B cell (primary cell): ENCODE measurements at regions not wholly inside any gene's neighbourhood (a gene's known extent, or its start where the extent isn't known, plus 50 kb on each side); places are given as distances from the start of the nearest gene placed in this dataset.

Experiments used
- ATAC-seq: fragments of 200-7000 bp; cut with Tn5 transposase; one replicate; pipeline ENCODE4 v1.10.0; 2021; ENCODE audit warnings: low read depth, mild to moderate bottlenecking, moderate number of reproducible peaks, moderate library complexity
- CTCF ChIA-PET: fragments of 350-600 bp; sonication (Branson Sonifier 250); formaldehyde crosslinking; loops from one replicate; lab custom pipeline; 2021; ENCODE audit warnings: antibody characterized with exemption, inconsistent platforms; lab: Charles Lee
- POLR2A ChIA-PET: fragments of 350-600 bp; sonication (Branson Sonifier 250); formaldehyde crosslinking; loops from one replicate; lab custom pipeline; 2021; ENCODE audit warnings: antibody characterized with exemption; lab: Charles Lee
- DNase-seq: peaks from one replicate; pipeline ENCODE4 v3.0.0; 2013
- H2AFZ ChIP-seq: 2 replicates; pipeline ENCODE4 v1.6.1; 2012; ENCODE audit warnings: mild to moderate bottlenecking, low read depth, low read length; ENCODE audit not compliant: insufficient read depth, poor library complexity, severe bottlenecking
- H3K27ac ChIP-seq, 2 donors: 1 replicate in 1 of 2; 2 replicates in 1 of 2; pipeline ENCODE4 v1.5.1; 2012 to 2013; ENCODE audit warnings: low read length in 2 of 2, mild to moderate bottlenecking in 2 of 2, moderate library complexity in 1 of 2
- H3K27me3 ChIP-seq, 4 experiments: fragments of 200-600 bp in 1 of 4; sonication (generic) in 1 of 4; replicated peaks in 1 of 4; 1 replicate in 2 of 4; 2 replicates in 2 of 4; pipeline versions ENCODE4 v1.6.1 to v1.7.0; 2013 to 2016; ENCODE audit warnings: low read length in 3 of 4, mild to moderate bottlenecking in 2 of 4, mixed read lengths in 1 of 4, moderate library complexity in 1 of 4; ENCODE audit not compliant: insufficient read depth in 4 of 4, control insufficient read depth in 3 of 4; ENCODE audit errors: control extremely low read depth in 1 of 4
- H3K36me3 ChIP-seq, 2 experiments: replicated peaks in 1 of 2; 1 replicate in 1 of 2; 2 replicates in 1 of 2; pipeline versions ENCODE4 v1.6.1 to v1.7.1; 2013; ENCODE audit warnings: low read length in 1 of 2; ENCODE audit not compliant: insufficient read depth in 2 of 2, control insufficient read depth in 1 of 2; ENCODE audit errors: control extremely low read depth in 1 of 2, extremely low read depth in 1 of 2
- H3K4me1 ChIP-seq, 2 donors: fragments of 200-600 bp in 1 of 2; sonication (generic) in 1 of 2; 1 replicate in 1 of 2; 2 replicates in 1 of 2; pipeline versions ENCODE4 v1.5.1 to v1.6.1; 2013 to 2017; ENCODE audit warnings: low read length in 2 of 2; ENCODE audit not compliant: control insufficient read depth in 2 of 2, insufficient read depth in 2 of 2
- H3K4me2 ChIP-seq: replicated peaks from 2 replicates; pipeline ENCODE3; 2012; ENCODE audit warnings: mild to moderate bottlenecking, low read depth, low read length; ENCODE audit not compliant: poor library complexity, severe bottlenecking
- H3K4me3 ChIP-seq, 5 experiments: fragments of 200-600 bp in 1 of 5; sonication (generic) in 1 of 5; 1 replicate in 3 of 5; 2 replicates in 2 of 5; pipeline versions ENCODE4 v1.5.1 to v1.7.0; 2011 to 2016; ENCODE audit warnings: low read length in 4 of 5, mild to moderate bottlenecking in 4 of 5, low read depth in 2 of 5, control low read depth in 1 of 5, moderate library complexity in 1 of 5; ENCODE audit not compliant: insufficient read depth in 1 of 5; ENCODE audit errors: control extremely low read depth in 1 of 5, extremely low read depth in 1 of 5
- H3K79me2 ChIP-seq: fragments of 200-600 bp; sonication (generic); one replicate; pipeline ENCODE4 v1.6.0; 2016; ENCODE audit warnings: low read length; ENCODE audit not compliant: control insufficient read depth, insufficient read depth
- H3K9ac ChIP-seq: fragments of 200-600 bp; sonication (generic); 2 replicates; pipeline ENCODE4 v1.6.1; 2017; ENCODE audit warnings: mild to moderate bottlenecking, low read length, moderate library complexity
- H3K9me3 ChIP-seq, 3 donors: one replicate each; pipeline versions ENCODE4 v1.6.1 to v1.7.1; 2013; ENCODE audit warnings: low read length in 2 of 3; ENCODE audit not compliant: control insufficient read depth in 2 of 3, insufficient read depth in 1 of 3; ENCODE audit errors: control extremely low read depth in 1 of 3
- H4K20me1 ChIP-seq: 2 replicates; pipeline ENCODE4 v1.6.0; 2012; ENCODE audit warnings: mild to moderate bottlenecking, low read length; ENCODE audit not compliant: insufficient read depth, control insufficient read depth, poor library complexity, severe bottlenecking
- H3K27ac Mint-ChIP-seq: one replicate; pipeline ENCODE4 v1.8.0; 2021; ENCODE audit warnings: mixed read lengths
- H3K27me3 Mint-ChIP-seq: one replicate; pipeline ENCODE4 v1.8.0; 2021; ENCODE audit warnings: mixed read lengths
- H3K4me1 Mint-ChIP-seq: one replicate; pipeline ENCODE4 v1.8.0; 2021; ENCODE audit warnings: mixed read lengths
- H3K4me3 Mint-ChIP-seq: one replicate; pipeline ENCODE4 v1.8.0; 2021; ENCODE audit warnings: mixed read lengths
- H3K9me3 Mint-ChIP-seq: one replicate; pipeline ENCODE4 v1.8.0; 2022; ENCODE audit warnings: mixed read lengths; ENCODE audit not compliant: insufficient read depth
- CTCF ChIP-seq: fragments of 200-600 bp; IDR thresholded peaks from one replicate; pipeline ENCODE4 v1.8.0; 2022; ENCODE audit warnings: antibody characterized with exemption, mild to moderate bottlenecking
- EZH2 ChIP-seq: IDR thresholded peaks from 2 replicates; pipeline ENCODE4 v1.6.1; 2012; ENCODE audit warnings: borderline replicate concordance, low read depth, mild to moderate bottlenecking, moderate library complexity, low read length; ENCODE audit not compliant: insufficient read depth, poor library complexity, severe bottlenecking
- WGBS: methylation state at CpG from one replicate; pipeline ENCODE4 v1.1.5; 2013; ENCODE audit warnings: missing lambda C conversion rate; ENCODE audit not compliant: insufficient coverage; 5-methylcytosine and 5-hydroxymethylcytosine counted together
- intact Hi-C: fragments of 100-400 bp; cut with micrococcal nuclease; formaldehyde crosslinking; loops from one replicate; pipeline ENCODE4 v1.10.0; 2022

GRCh38 chr14:99078426-99078825 lies 193.6 kb downstream of the BCL11B start:
- Histone ChIP-seq H3K9me3 (peaks cover 0 to 33% (median 0%) of the 10 kb centered on the region in 3 donors), H4K20me1 (no peaks in the 10 kb centered on the region), H3K4me3 (no peak overlapping the region), H3K4me2 (no peak overlapping the region), H2AFZ (no peak overlapping the region), H3K27me3 (no peaks in the 10 kb centered on the region), H3K27ac (no peak overlapping the region), H3K79me2 (no peaks in the 10 kb centered on the region), H3K9ac (no peak overlapping the region), H3K36me3 (no peaks in the 10 kb centered on the region), H3K4me1 (no peaks in the 10 kb centered on the region)
- no peaks in the 10 kb centered on the region for H3K4me1 Mint-ChIP-seq
- 78% methylated on average over 7 of the region's 7 CpGs for WGBS
- ChIA-PET POLR2A (no interaction called here), CTCF (no interaction called here)
- H3K4me3 Mint-ChIP-seq = no peak overlapping the region
- H3K27me3 Mint-ChIP-seq = no peaks in the 10 kb centered on the region
- H3K9me3 Mint-ChIP-seq = no peaks in the 10 kb centered on the region
- DNase-seq = no peak
- no peak for TF ChIP-seq CTCF
- no peak overlapping the region for H3K27ac Mint-ChIP-seq
- ATAC-seq = no peak
- intact Hi-C loops = no loop called here

- Mint-ChIP-seq H3K4me1 (no peaks in the 10 kb centered on the region), H3K27me3 (no peaks in the 10 kb centered on the region), H3K4me3 (no peak overlapping the region), H3K9me3 (no peaks in the 10 kb centered on the region), H3K27ac (no peak overlapping the region)
- DNase-seq (no peak), ATAC-seq (no peak)
- intact Hi-C loops = no loop called here
- Histone ChIP-seq H3K4me2 (no peak overlapping the region), H3K79me2 (no peaks in the 10 kb centered on the region), H2AFZ (no peak overlapping the region), H3K4me3 (no peak overlapping the region), H4K20me1 (no peaks in the 10 kb centered on the region), H3K27ac (no peak overlapping the region), H3K9me3 (peaks cover 0 to 27% (median 2%) of the 10 kb centered on the region in 3 donors), H3K36me3 (no peaks in the 10 kb centered on the region), H3K9ac (no peak overlapping the region), H3K27me3 (no peaks in the 10 kb centered on the region), H3K4me1 (no peaks in the 10 kb centered on the region)
- ChIA-PET POLR2A (no interaction called here), CTCF (no interaction called here)
- WGBS = 88% methylated on average over 9 of the region's 9 CpGs
- TF ChIP-seq EZH2 (no peak), CTCF (no peak)
Measured at GRCh38 chr14:99079061-99079727, 192.8 kb downstream of the BCL11B start.
